IMR-90 (cell line): ENCODE measurements at regions not wholly inside any gene's neighbourhood (a gene's known extent, or its start where the extent isn't known, plus 50 kb on each side); places are given as distances from the start of the nearest gene placed in this dataset.

Experiments
- BHLHE40 ChIP-seq: fragments of 150-350 bp; IDR thresholded peaks from 2 replicates; pipeline ENCODE4 v1.6.1; 2016; ENCODE audit warnings: mild to moderate bottlenecking, low read depth, low read length
- CEBPB ChIP-seq: IDR thresholded peaks from 2 replicates; pipeline ENCODE4 v1.6.1; 2012; ENCODE audit warnings: low read depth, low read length, improper control_type of control experiment
- CTCF ChIP-seq: conservative IDR thresholded peaks from 2 replicates; pipeline ENCODE4 v1.5.1; 2012; ENCODE audit warnings: mild to moderate bottlenecking, low read depth, low read length, improper control_type of control experiment
- FOS ChIP-seq: fragments of 150-350 bp; IDR thresholded peaks from 2 replicates; pipeline ENCODE4 v1.6.1; 2016; ENCODE audit warnings: low read depth, low read length
- MAZ ChIP-seq: IDR thresholded peaks from 2 replicates; pipeline ENCODE4 v1.6.1; 2012; ENCODE audit warnings: low read depth, mild to moderate bottlenecking, low read length, improper control_type of control experiment, moderate library complexity, borderline replicate concordance
- MXI1 ChIP-seq: IDR thresholded peaks from 2 replicates; pipeline ENCODE4 v1.6.1; 2012; ENCODE audit warnings: low read depth, mild to moderate bottlenecking, low read length, moderate library complexity, borderline replicate concordance
- POLR2A ChIP-seq: IDR thresholded peaks from 2 replicates; pipeline ENCODE4 v1.6.1; 2012; ENCODE audit warnings: mild to moderate bottlenecking, low read depth, low read length
- RFX5 ChIP-seq: IDR thresholded peaks from 2 replicates; pipeline ENCODE4 v1.8.0; 2012; ENCODE audit warnings: low read depth, mild to moderate bottlenecking, low read length, moderate library complexity
- USF2 ChIP-seq: fragments of 150-350 bp; IDR thresholded peaks from 2 replicates; pipeline ENCODE4 v1.6.1; 2017; ENCODE audit warnings: mild to moderate bottlenecking, antibody characterized with exemption, low read length, low read depth

DNA sequence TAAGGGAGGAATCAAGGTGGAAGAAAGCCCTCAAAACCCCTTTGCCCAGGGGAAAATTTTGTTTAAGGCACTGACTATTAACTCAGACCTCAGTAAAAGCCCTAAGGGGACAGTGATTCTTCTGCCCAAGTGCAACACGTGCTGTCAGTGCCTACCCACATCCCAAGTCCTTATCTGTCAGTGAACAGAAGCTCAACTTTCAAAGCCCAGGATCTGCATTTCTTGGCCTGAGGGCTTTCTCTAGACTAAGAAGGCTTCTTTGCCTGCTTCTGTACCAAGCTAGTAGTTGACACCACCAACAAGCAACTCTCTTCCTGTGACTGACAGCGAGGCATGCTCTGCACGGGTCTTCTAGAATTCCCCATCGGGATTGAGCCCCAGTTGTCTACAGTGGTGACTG lies 416.0 kb upstream of the SPTLC3 start:
- TF ChIP-seq MXI1 (no peak), CTCF (no peak), POLR2A (no peak), CEBPB (no peak), FOS (no peak), RFX5 (no peak), MAZ (no peak), BHLHE40 (no peak), USF2 (no peak)
